GM23338 (cell line): ENCODE measurements at regions not wholly inside any gene's neighbourhood (a gene's known extent, or its start where the extent isn't known, plus 50 kb on each side); places are given as distances from the start of the nearest gene placed in this dataset.

Source experiments
- ATAC-seq: fragments of 200-7000 bp; cut with Tn5 transposase; 3 replicates; pipeline ENCODE4 v1.9.1; 2020
- DNase-seq: peaks from one replicate; pipeline ENCODE4 v3.0.0-alpha.2; 2015; ENCODE audit warnings: low spot score
- H2AFZ ChIP-seq: fragments of 200-600 bp; sonication (generic); 2 replicates; pipeline ENCODE4 v1.8.0; 2016; ENCODE audit warnings: antibody characterized with exemption, mild to moderate bottlenecking, moderate library complexity
- H3F3A ChIP-seq: fragments of 200-600 bp; sonication (generic); replicated peaks from 2 replicates; pipeline ENCODE4 v1.8.0; 2017; ENCODE audit warnings: antibody characterized with exemption, mixed run types, low read depth
- H3K27ac ChIP-seq: fragments of 200-600 bp; sonication (generic); 2 replicates; pipeline ENCODE4 v1.6.1; 2016; ENCODE audit warnings: low read depth
- H3K27me3 ChIP-seq: fragments of 200-600 bp; sonication (generic); 2 replicates; pipeline ENCODE4 v1.8.0; 2016; ENCODE audit warnings: mild to moderate bottlenecking, mixed run types, moderate library complexity; ENCODE audit not compliant: insufficient read depth
- H3K36me3 ChIP-seq: fragments of 200-600 bp; sonication (generic); 2 replicates; pipeline ENCODE4 v1.8.0; 2016; ENCODE audit warnings: mild to moderate bottlenecking; ENCODE audit not compliant: insufficient read depth
- H3K4me1 ChIP-seq: fragments of 200-600 bp; sonication (generic); 2 replicates; pipeline ENCODE4 v1.8.0; 2016; ENCODE audit warnings: mild to moderate bottlenecking, moderate library complexity; ENCODE audit not compliant: insufficient read depth
- H3K4me2 ChIP-seq: fragments of 200-600 bp; sonication (generic); 2 replicates; pipeline ENCODE4 v1.7.1; 2017; ENCODE audit warnings: mixed run types
- H3K4me3 ChIP-seq: fragments of 200-600 bp; sonication (generic); 2 replicates; pipeline ENCODE4 v1.6.1; 2016; ENCODE audit warnings: mixed run types
- H3K79me2 ChIP-seq: fragments of 200-600 bp; sonication (generic); replicated peaks from 2 replicates; pipeline ENCODE4 v1.8.0; 2017; ENCODE audit warnings: mild to moderate bottlenecking; ENCODE audit not compliant: insufficient read depth
- H3K9me2 ChIP-seq: fragments of 200-600 bp; sonication (generic); 2 replicates; pipeline ENCODE4 v1.8.0; 2017; ENCODE audit not compliant: insufficient read depth
- H4K20me1 ChIP-seq: fragments of 200-600 bp; sonication (generic); replicated peaks from 2 replicates; pipeline ENCODE4 v1.8.0; 2017; ENCODE audit warnings: mild to moderate bottlenecking; ENCODE audit not compliant: insufficient read depth
- H3K27ac Mint-ChIP-seq: 2 replicates; pipeline ENCODE4 v1.8.0; 2020; ENCODE audit warnings: inconsistent platforms, mild to moderate bottlenecking, moderate library complexity, mixed read lengths
- H3K27me3 Mint-ChIP-seq: 3 replicates; pipeline ENCODE4 v1.8.0; 2022; ENCODE audit warnings: low read depth, mild to moderate bottlenecking, moderate library complexity, mixed read lengths, inconsistent platforms; ENCODE audit not compliant: insufficient read depth, poor library complexity
- H3K36me3 Mint-ChIP-seq: 3 replicates; pipeline ENCODE4 v1.8.0; 2021; ENCODE audit warnings: low read depth, mild to moderate bottlenecking, inconsistent platforms, moderate library complexity, mixed read lengths
- H3K4me1 Mint-ChIP-seq: 3 replicates; pipeline ENCODE4 v1.8.0; 2020; ENCODE audit warnings: mild to moderate bottlenecking, inconsistent platforms, mixed read lengths
- H3K4me3 Mint-ChIP-seq: 3 replicates; pipeline ENCODE4 v1.8.0; 2021; ENCODE audit warnings: moderate library complexity, mild to moderate bottlenecking, inconsistent platforms, mixed read lengths
- H3K9me3 Mint-ChIP-seq: 3 replicates; pipeline ENCODE4 v1.8.0; 2020; ENCODE audit warnings: moderate library complexity, mild to moderate bottlenecking, inconsistent platforms, mixed read lengths
- CREB1 ChIP-seq: fragments of 250-450 bp; sonication (Bioruptor Pico); IDR thresholded peaks from 2 replicates; pipeline ENCODE4 v1.5.0; 2020; ENCODE audit warnings: low read depth, mild to moderate bottlenecking, moderate library complexity
- EZH2 ChIP-seq: fragments of 200-600 bp; sonication (generic); IDR thresholded peaks from one replicate; pipeline ENCODE4 v1.8.0; 2017; ENCODE audit warnings: antibody characterized with exemption, mild to moderate bottlenecking, low read depth; ENCODE audit not compliant: unreplicated experiment
- EZH2phosphoT487 ChIP-seq: fragments of 200-600 bp; sonication (generic); IDR thresholded peaks from one replicate; pipeline ENCODE4 v1.8.1; 2018; ENCODE audit warnings: antibody characterized with exemption; ENCODE audit not compliant: unreplicated experiment
- JUNB ChIP-seq: IDR thresholded peaks from one replicate; pipeline ENCODE4 v1.6.1; 2016; ENCODE audit warnings: antibody characterized with exemption; ENCODE audit not compliant: unreplicated experiment
- NANOG ChIP-seq: IDR thresholded peaks from 2 replicates; pipeline ENCODE4 v1.6.1; 2016; ENCODE audit warnings: antibody characterized with exemption, borderline replicate concordance
- POLR2AphosphoS5 ChIP-seq: IDR thresholded peaks from 2 replicates; pipeline ENCODE4 v1.6.1; 2016; ENCODE audit warnings: antibody characterized with exemption, low read depth
- STAT1 ChIP-seq: IDR thresholded peaks from one replicate; pipeline ENCODE4 v1.6.1; 2016; ENCODE audit warnings: antibody characterized with exemption; ENCODE audit not compliant: unreplicated experiment
- ZNF114 ChIP-seq: fragments of 250-450 bp; sonication (Bioruptor Pico); IDR thresholded peaks from 2 replicates; pipeline ENCODE4 v1.5.0; 2020; ENCODE audit warnings: mild to moderate bottlenecking, moderate library complexity
- ZNF331 ChIP-seq: fragments of 250-450 bp; sonication (Bioruptor Pico); IDR thresholded peaks from 2 replicates; pipeline ENCODE4 v1.5.0; 2020; ENCODE audit warnings: low read depth, mild to moderate bottlenecking, moderate library complexity
- TF ChIP-seq, protein P1 (sequence below): fragments of 250-450 bp; sonication (Bioruptor Pico); IDR thresholded peaks from 2 replicates; pipeline ENCODE4 v1.5.0; 2020; ENCODE audit warnings: mild to moderate bottlenecking, moderate library complexity
- TF ChIP-seq, protein P2 (sequence below), 2 experiments: fragments of 200-600 bp in 1 of 2; sonication (generic) in 1 of 2; conservative IDR thresholded peaks; 2 replicates each; pipeline versions ENCODE4 v1.5.1 to v1.6.1; 2016 to 2017; ENCODE audit warnings: antibody characterized with exemption in 2 of 2, low read depth in 2 of 2, mild to moderate bottlenecking in 2 of 2, moderate library complexity in 1 of 2
- TF ChIP-seq, protein P3 (sequence below): IDR thresholded peaks from one replicate; pipeline ENCODE4 v1.6.1; 2018; ENCODE audit warnings: antibody characterized with exemption; ENCODE audit not compliant: unreplicated experiment
- TF ChIP-seq, protein P4 (sequence below): IDR thresholded peaks from 2 replicates; pipeline ENCODE4 v1.6.1; 2016; ENCODE audit warnings: antibody characterized with exemption

DNA sequence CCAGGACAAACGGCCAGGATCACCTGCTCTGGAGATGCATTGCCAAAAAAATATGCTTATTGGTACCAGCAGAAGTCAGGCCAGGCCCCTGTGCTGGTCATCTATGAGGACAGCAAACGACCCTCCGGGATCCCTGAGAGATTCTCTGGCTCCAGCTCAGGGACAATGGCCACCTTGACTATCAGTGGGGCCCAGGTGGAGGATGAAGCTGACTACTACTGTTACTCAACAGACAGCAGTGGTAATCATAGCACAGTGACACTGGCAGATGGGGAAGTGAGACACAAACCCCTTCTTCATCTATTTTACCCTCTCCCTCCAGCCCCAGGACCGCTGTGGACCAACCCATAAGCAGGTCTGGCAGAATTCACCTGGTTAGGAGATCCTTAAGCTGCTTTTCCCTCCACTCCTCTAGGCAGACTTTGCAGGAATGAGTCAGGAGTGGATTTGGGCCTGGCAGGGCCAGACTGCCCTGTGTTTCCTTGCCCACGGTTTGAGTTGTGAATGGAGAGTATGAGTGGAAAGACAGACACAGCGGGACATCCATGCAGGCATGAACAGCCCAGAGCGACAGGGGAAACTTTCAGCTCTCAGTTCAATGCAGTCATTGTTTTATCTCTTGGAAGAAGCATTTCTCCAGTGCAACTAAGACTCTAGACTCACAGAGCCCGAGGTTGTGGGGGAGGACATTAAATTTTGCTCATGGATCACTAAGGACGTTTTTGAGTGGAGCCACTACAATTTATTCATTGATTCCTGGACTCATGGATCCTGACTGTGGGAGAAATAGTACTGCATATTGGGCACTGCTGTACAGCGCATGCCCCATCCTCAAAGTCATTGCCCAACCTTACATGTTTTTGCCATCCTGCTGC, 75.3 kb upstream of the IGLL5 start:
- TF ChIP-seq, protein P1, sequence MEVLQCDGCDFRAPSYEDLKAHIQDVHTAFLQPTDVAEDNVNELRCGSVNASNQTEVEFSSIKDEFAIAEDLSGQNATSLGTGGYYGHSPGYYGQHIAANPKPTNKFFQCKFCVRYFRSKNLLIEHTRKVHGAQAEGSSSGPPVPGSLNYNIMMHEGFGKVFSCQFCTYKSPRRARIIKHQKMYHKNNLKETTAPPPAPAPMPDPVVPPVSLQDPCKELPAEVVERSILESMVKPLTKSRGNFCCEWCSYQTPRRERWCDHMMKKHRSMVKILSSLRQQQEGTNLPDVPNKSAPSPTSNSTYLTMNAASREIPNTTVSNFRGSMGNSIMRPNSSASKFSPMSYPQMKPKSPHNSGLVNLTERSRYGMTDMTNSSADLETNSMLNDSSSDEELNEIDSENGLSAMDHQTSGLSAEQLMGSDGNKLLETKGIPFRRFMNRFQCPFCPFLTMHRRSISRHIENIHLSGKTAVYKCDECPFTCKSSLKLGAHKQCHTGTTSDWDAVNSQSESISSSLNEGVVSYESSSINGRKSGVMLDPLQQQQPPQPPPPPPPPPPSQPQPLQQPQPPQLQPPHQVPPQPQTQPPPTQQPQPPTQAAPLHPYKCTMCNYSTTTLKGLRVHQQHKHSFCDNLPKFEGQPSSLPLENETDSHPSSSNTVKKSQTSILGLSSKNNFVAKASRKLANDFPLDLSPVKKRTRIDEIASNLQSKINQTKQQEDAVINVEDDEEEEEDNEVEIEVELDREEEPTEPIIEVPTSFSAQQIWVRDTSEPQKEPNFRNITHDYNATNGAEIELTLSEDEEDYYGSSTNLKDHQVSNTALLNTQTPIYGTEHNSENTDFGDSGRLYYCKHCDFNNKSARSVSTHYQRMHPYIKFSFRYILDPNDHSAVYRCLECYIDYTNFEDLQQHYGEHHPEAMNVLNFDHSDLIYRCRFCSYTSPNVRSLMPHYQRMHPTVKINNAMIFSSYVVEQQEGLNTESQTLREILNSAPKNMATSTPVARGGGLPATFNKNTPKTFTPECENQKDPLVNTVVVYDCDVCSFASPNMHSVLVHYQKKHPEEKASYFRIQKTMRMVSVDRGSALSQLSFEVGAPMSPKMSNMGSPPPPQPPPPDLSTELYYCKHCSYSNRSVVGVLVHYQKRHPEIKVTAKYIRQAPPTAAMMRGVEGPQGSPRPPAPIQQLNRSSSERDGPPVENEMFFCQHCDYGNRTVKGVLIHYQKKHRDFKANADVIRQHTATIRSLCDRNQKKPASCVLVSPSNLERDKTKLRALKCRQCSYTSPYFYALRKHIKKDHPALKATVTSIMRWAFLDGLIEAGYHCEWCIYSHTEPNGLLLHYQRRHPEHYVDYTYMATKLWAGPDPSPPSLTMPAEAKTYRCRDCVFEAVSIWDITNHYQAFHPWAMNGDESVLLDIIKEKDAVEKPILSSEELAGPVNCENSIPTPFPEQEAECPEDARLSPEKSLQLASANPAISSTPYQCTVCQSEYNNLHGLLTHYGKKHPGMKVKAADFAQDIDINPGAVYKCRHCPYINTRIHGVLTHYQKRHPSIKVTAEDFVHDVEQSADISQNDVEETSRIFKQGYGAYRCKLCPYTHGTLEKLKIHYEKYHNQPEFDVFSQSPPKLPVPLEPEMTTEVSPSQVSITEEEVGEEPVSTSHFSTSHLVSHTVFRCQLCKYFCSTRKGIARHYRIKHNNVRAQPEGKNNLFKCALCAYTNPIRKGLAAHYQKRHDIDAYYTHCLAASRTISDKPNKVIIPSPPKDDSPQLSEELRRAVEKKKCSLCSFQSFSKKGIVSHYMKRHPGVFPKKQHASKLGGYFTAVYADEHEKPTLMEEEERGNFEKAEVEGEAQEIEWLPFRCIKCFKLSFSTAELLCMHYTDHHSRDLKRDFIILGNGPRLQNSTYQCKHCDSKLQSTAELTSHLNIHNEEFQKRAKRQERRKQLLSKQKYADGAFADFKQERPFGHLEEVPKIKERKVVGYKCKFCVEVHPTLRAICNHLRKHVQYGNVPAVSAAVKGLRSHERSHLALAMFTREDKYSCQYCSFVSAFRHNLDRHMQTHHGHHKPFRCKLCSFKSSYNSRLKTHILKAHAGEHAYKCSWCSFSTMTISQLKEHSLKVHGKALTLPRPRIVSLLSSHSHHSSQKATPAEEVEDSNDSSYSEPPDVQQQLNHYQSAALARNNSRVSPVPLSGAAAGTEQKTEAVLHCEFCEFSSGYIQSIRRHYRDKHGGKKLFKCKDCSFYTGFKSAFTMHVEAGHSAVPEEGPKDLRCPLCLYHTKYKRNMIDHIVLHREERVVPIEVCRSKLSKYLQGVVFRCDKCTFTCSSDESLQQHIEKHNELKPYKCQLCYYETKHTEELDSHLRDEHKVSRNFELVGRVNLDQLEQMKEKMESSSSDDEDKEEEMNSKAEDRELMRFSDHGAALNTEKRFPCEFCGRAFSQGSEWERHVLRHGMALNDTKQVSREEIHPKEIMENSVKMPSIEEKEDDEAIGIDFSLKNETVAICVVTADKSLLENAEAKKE (CRISPR knock-in tag) = no peak
- no peak for TF ChIP-seq CREB1
- TF ChIP-seq, protein P2, sequence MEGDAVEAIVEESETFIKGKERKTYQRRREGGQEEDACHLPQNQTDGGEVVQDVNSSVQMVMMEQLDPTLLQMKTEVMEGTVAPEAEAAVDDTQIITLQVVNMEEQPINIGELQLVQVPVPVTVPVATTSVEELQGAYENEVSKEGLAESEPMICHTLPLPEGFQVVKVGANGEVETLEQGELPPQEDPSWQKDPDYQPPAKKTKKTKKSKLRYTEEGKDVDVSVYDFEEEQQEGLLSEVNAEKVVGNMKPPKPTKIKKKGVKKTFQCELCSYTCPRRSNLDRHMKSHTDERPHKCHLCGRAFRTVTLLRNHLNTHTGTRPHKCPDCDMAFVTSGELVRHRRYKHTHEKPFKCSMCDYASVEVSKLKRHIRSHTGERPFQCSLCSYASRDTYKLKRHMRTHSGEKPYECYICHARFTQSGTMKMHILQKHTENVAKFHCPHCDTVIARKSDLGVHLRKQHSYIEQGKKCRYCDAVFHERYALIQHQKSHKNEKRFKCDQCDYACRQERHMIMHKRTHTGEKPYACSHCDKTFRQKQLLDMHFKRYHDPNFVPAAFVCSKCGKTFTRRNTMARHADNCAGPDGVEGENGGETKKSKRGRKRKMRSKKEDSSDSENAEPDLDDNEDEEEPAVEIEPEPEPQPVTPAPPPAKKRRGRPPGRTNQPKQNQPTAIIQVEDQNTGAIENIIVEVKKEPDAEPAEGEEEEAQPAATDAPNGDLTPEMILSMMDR (conservative IDR thresholded peaks at IDR 0.05; ENCODE audit: low read depth in 2 of 2) = no peak
- TF ChIP-seq ZNF114 (CRISPR knock-in tag) = no peak
- TF ChIP-seq, protein P3, sequence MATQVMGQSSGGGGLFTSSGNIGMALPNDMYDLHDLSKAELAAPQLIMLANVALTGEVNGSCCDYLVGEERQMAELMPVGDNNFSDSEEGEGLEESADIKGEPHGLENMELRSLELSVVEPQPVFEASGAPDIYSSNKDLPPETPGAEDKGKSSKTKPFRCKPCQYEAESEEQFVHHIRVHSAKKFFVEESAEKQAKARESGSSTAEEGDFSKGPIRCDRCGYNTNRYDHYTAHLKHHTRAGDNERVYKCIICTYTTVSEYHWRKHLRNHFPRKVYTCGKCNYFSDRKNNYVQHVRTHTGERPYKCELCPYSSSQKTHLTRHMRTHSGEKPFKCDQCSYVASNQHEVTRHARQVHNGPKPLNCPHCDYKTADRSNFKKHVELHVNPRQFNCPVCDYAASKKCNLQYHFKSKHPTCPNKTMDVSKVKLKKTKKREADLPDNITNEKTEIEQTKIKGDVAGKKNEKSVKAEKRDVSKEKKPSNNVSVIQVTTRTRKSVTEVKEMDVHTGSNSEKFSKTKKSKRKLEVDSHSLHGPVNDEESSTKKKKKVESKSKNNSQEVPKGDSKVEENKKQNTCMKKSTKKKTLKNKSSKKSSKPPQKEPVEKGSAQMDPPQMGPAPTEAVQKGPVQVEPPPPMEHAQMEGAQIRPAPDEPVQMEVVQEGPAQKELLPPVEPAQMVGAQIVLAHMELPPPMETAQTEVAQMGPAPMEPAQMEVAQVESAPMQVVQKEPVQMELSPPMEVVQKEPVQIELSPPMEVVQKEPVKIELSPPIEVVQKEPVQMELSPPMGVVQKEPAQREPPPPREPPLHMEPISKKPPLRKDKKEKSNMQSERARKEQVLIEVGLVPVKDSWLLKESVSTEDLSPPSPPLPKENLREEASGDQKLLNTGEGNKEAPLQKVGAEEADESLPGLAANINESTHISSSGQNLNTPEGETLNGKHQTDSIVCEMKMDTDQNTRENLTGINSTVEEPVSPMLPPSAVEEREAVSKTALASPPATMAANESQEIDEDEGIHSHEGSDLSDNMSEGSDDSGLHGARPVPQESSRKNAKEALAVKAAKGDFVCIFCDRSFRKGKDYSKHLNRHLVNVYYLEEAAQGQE = no peak
- TF ChIP-seq POLR2AphosphoS5 = no peak
- no peak for TF ChIP-seq NANOG
- no peak for TF ChIP-seq EZH2
- TF ChIP-seq ZNF331 (CRISPR knock-in tag) = no peak
- TF ChIP-seq, protein P4, sequence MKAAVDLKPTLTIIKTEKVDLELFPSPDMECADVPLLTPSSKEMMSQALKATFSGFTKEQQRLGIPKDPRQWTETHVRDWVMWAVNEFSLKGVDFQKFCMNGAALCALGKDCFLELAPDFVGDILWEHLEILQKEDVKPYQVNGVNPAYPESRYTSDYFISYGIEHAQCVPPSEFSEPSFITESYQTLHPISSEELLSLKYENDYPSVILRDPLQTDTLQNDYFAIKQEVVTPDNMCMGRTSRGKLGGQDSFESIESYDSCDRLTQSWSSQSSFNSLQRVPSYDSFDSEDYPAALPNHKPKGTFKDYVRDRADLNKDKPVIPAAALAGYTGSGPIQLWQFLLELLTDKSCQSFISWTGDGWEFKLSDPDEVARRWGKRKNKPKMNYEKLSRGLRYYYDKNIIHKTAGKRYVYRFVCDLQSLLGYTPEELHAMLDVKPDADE = no peak
- no peak for TF ChIP-seq STAT1
- no peak for TF ChIP-seq EZH2phosphoT487
- TF ChIP-seq JUNB = no peak
- H3F3A ChIP-seq = no peaks in the 10 kb centered on the region
- no peaks in the 10 kb centered on the region for H4K20me1 ChIP-seq
- H3K27ac ChIP-seq = no peak overlapping the region
- ATAC-seq (no peak), DNase-seq (no peak)
- Mint-ChIP-seq H3K4me1 (no peaks in the 10 kb centered on the region), H3K27ac (no peak overlapping the region), H3K9me3 (no peaks in the 10 kb centered on the region), H3K27me3 (peaks cover 56% of the 10 kb centered on the region), H3K36me3 (no peaks in the 10 kb centered on the region), H3K4me3 (no peak overlapping the region)
- H3K9me2 ChIP-seq = 0 out of 2 replicates have a peak, but pooled peaks cover 2% of the 10 kb centered on the region
- H3K36me3 ChIP-seq = no peaks in the 10 kb centered on the region
- peaks cover 98% of the 10 kb centered on the region for H3K27me3 ChIP-seq
- no peak overlapping the region for H3K4me2 ChIP-seq
- no peak overlapping the region for H2AFZ ChIP-seq
- H3K79me2 ChIP-seq = no peaks in the 10 kb centered on the region
- H3K4me3 ChIP-seq = no peak overlapping the region
- no peaks in the 10 kb centered on the region for H3K4me1 ChIP-seq
